HG02973 (cell line): ENCODE measurements at regions not wholly inside any gene's neighbourhood (a gene's known extent, or its start where the extent isn't known, plus 50 kb on each side); places are given as distances from the start of the nearest gene placed in this dataset.

Experiments used
- ATAC-seq: cut with Tn5 transposase; IDR thresholded peaks from one replicate; pipeline ENCODE4 v1.9.1; 2021; ENCODE audit warnings: moderate library complexity; ENCODE audit not compliant: unreplicated experiment

DNA sequence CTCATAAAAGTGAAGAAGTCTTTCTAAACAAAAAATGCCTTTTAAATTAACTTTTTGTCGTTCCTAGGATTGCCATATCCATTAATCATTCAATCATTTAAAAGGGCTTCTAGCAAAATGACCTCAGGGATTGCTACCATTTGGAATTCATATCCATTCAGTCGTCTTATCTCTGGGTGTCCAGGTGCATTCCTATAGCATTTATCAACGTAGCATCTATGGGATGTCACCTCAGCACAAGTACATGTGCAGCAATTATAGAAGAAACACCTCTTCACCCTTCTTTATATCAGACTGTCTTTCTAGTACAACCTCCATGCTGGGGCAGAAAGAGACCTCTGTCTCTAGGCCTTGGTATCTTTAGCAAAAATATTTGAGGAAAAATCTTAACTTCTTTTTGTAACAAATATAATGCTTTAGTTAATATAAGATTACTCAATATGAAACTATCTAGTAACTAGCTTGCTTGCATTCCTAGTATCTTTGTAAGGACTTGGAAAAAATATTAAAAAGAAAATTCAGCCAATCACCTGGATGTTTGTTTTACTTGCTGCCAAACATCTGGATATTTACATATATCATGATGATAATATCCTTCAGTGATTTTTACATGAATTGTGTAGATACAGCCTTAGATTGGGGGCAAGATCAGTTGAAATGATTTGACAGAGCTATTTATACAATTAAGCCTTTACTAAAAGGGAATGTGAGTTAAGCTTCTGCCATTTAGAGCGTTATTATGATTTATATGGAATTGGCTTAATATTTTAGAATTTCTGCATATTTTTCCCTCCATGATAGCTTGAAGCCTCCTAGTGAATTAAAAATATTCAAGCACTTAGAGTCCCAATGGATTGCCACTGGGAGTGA, 356.8 kb downstream of the HDGFL1 start:
- ATAC-seq = no peak

DNA sequence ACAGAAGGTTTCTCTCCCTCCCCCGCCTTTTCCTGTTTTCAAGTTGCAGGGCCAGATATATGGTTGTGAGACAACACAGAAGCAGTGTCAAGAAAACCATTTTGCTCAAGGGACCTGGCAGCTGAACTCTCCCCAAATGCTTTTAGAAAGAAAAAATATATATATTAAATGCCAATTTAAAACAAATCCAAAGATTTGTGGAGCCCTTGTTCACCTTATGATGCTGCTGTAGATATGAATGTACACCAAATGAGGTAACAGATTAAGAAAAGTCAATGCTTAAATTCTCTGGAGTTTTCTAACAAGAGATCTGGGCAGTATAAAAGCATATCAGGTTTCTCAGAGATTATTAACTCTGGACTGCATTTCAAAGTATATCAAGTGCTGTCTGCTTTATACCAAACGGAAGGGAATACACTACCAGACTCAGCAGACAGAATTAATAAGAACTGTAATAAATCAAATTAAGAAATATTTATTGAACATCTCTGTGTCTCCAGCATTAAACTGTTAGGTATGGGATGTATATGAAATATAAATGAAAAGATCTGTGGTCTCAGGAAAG, 357.5 kb downstream of the HDGFL1 start:
- ATAC-seq = no peak

- ATAC-seq = no peak
Measured at GRCh38 chr6:22928775-22929174, 359.4 kb downstream of the HDGFL1 start.

DNA sequence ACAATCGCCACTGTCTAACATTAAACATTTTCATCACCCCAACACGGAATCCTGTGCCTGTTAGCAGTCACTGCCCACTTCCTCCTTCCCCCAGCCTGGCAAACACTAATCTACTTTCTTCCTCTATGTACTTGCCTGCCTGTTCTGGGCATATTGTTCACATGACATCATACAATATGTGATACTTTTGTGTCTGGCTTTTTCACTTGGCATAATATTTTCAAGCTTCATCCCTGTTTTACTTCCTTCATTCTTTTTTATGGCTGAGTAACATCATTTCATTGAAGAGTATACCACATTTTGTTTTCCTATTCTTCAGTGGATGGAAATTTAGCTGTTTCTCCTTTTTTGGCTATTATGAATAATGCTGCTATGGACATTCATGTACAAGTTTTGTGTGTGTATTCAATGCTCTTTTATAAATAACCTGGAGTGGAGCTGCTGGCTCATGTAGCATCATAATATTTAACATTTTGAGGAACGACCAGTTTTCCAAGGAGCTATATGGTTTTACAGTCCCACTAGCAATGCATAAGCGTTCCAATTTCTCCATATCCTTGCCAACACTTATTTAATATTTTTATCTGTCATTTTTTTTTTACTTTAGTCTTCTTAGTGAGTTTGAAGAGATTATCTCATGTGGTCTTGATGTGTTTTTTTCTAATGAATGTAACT, 360.1 kb downstream of the HDGFL1 start:
- ATAC-seq = no peak

DNA sequence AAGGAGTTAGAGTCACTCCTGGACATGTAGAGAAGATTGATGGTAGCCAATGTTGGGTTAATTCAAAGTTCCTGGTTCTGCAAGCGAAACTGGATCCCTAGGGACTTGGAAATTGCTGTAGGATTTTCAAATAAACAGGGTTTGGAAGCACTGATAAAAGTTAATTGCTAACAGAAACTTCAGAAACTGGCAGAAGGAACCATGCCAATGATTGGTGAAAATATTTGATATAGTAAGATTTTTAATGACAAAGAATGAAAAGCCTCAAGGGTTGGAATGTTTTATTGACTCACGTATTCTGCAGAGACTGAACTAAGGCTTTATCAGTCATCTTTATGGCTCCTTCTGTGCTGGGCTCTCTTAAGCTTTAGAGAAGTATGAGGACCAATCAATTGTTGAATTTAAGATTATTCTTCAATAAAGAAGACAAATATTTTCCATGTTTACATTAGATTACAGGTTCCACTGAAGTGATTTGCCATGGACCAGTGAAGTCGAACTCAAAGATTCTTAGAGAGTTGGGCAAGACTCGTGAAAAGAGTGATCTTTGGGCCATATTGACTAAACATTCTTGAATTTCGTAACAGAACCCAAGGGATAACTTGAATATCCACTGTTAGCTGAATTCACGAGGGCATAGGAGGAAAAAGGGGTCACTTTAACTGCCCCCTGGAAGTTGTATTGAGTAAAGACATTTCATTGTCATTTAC, 371.4 kb downstream of the HDGFL1 start:
- no peak for ATAC-seq

DNA sequence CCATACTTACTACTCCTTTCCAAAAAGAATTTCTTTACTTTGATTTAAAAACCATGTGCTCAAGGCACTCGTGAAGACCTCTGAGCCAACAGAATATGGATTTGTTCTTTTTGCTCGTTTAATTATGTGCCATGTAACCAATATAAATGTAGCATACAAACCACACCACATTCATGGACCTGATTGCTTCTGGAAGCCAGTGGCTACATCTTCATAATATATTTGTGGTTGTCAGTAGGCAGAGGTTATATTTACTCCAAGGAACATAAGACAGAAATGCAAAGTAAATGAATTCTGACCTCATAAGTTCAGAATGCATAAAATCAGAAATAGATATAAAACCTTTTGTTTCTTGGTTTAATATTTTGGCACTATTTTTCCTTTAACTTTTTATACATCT, 373.0 kb downstream of the HDGFL1 start:
- no peak for ATAC-seq

DNA sequence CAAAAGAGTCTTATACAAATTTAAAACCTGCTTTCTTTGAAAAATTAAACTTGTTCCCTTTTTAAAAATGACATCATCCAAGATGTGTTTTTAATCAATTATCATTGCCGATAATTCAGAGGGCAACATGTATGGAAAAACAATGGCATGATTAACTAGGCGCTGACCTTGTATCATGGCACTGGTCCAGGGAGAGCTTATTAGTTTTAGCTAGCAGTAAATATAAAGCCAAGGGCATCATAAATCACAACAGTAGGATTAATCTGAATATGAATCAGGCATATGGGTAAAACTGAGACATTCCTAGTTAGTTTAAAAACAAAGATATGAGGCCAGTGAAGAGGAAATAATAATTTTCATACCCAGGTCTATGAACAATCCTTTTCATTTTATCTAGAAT, 374.0 kb downstream of the HDGFL1 start:
- no peak for ATAC-seq

DNA sequence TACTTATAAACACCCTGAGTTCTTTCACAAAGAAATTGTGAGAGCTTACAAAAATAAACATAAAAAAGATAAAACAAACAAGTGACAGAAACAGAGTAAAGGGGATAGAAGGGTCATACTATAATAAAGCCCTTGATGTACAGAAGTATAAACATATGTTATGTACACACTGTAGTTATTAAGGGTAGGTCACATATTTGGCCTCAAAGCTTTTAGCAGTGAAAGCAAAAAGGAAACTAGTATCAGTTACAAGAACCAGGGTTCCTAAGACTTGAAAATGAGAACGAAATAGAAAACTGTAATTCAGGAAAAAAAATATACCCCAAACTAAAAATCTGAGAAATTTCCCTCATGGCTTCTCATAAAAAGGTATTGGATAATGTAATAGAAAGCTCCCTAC, 380.6 kb downstream of the HDGFL1 start:
- no peak for ATAC-seq

DNA sequence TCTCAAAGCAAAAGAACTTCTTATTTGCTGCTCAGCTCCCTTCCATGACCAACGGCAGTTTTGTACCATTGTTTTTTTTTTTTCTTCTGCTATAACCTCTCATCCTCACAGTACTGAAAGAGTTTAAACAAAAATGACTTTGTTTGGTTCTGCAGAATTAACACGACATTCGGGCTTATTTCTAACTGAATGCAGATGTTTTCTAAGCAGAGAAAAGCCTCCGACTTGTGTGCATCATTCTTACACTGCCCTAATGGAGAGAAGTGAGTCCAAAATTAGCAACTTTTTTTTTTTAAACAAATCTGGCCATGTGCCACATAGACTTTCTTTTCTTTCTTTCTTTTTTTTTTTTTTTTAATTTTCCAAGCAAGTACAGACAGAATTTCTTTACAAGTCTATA, 382.7 kb downstream of the HDGFL1 start:
- no peak for ATAC-seq

- ATAC-seq = peak; percentile 49
Measured at GRCh38 chr6:22954749-22955385, 385.5 kb downstream of the HDGFL1 start.

GRCh38 chr6:22956029-22956681, 386.8 kb downstream of the HDGFL1 start:
- no peak for ATAC-seq

DNA sequence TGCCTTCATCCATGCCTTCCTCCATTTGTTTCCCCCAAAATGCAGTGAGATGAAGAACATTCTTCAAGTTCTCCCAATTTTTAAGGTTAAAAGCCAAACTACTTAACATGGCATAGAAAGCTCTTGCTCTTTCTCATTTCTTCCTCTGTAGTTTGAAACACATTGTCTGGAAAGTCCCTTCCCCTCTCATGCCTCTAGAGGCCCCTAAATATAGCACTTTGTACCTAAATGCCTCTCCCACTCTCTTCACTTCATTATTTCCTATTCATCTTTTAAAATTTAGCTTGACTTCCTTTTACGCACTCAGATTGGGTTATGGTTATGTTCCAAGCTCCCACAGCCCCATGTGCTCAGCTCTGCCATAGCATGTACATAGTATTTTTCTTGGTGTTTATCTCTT, 389.3 kb downstream of the HDGFL1 start:
- ATAC-seq = peak; percentile 42

- ATAC-seq = no peak
Measured at GRCh38 chr6:22959571-22959970, 390.2 kb downstream of the HDGFL1 start.

DNA sequence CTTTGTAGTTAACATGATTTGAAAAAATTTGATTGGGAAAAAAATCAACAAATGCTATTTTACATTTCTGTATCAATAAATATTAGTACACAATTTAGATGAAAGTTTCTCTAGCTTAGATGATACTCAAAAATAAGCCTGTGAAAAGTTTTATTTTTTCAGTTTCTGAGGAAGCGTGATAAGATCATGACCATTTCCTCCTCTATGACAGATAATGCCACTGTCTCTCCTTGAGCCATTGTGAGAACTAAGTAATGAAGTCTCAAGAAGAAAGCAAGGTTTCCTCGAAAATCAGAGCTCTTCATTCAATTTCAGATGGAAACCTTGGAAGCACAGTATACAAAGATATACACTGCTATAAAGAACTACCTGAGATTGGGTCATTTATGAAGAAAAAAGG, 395.0 kb downstream of the HDGFL1 start:
- ATAC-seq = no peak

- ATAC-seq = no peak
Measured at GRCh38 chr6:22965889-22966288, 396.5 kb downstream of the HDGFL1 start.

DNA sequence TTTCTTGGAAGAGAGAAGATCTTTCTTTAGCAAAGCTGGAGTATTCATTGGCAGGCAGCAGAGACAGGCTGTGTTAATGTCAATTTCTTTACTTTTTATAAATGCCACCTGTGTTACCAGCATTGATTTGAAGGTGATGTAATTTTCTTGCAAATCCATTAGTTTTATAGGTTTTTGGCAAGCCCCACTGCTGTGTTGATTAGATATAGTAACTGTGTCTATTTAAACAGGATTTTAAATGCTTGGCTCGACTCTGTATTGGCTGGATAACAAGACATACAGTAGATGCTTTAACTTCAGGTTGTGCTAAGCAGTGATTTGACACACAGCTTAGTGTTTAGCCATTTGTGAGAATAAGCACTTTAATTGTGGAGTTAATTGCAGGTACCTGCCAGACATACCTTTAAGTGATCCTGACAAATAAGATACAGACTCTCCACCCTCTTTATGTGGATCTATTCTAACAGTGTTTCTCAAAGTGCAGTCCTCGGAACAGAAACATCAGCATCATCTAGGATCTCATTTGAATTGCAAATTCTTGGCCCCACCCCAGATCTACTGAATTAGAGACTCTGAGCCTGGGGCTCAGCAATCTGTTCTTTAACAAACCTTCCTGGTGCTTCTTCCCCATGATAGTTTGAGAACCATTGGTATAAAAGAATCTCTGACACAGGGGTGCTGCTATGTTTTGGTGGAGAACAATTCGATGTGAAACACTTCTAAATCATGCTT, 397.5 kb downstream of the HDGFL1 start:
- ATAC-seq = no peak

DNA sequence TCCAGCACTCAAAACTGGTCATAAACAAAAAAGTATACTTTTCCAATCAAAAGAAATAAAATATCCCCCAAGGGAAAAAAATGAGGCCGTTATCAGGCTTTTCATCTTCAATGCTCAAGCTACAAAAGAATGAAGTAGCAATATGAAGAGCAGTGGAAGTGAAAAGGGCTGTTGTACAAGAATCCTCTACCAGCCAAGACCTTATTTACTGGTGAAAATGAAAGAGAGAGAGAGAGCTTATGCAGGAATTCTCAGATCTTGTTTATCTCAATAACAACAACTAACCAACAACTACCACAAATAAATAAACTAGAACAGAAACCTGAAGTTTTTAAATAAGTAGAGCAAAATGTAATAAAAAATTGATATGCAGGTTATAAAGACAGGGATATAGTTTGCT, 400.6 kb downstream of the HDGFL1 start:
- no peak for ATAC-seq

- ATAC-seq = no peak
Measured at GRCh38 chr6:22972771-22973170, 403.4 kb downstream of the HDGFL1 start.

- no peak for ATAC-seq
Measured at GRCh38 chr6:22975079-22975478, 405.7 kb downstream of the HDGFL1 start.

DNA sequence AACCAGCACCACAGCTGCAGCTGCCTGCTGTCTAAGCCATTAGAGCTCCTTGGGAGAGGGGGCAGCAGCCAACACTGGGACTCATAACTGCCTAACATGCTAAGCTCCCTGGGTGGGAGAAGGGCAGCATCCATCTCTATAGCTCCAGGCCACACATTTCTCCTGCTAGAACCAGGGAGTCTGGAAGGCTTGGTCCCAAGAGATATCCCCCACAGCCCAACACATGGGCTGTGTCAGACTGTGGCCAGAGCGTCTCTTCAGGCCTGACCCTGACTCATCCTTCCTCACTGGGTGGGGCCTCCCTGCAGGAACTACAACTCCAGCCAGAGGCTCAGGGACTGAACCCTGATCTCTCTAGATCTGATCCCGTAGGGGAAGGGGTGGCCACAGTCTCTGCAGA, 411.1 kb downstream of the HDGFL1 start:
- ATAC-seq = no peak
